ENCODE measurements at regions not wholly inside any gene's neighbourhood (a gene's known extent, or its start where the extent isn't known, plus 50 kb on each side); places are given as distances from the start of the nearest gene placed in this dataset.

DNA sequence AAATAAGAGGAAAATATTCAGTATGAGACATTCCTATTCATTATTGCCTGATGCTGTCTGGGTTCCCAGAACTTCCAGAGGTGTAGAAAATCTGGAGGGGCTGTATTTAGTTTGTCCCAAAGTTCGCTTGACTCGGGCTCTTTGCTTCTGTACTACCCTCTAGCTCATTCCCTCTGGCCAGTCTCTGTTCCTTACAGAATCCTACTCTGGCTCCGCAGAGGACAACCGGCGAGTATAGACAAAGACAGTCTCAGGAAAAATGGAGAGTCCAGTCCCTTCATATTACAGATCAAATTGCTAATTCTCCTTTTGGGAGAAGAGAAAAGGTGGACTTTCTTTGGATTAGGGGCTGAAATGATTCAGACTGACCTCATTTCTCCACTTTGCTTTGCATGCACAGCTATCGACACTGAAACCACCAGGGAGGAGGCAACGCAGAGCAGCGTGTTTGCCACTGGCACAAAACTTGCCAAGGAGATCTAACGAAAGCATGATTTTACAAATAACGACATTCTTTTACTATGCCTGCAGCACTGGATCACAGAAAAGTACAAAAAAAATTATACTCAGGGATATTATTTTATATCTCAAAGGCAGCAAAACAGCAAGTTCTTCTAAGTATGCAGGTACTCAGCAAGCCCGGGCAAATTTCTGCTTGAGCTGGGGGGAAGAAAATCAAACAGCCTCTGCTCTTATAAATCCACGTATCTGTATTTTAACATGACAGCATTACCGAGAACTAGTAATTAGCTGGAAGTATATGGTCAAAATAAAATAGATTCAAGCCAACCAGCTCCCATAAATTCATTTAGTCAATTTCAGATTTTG lies 279.7 kb downstream of the NPR3 start:
- DNase-seq (ENCODE audit: low read depth): no peak

DNA sequence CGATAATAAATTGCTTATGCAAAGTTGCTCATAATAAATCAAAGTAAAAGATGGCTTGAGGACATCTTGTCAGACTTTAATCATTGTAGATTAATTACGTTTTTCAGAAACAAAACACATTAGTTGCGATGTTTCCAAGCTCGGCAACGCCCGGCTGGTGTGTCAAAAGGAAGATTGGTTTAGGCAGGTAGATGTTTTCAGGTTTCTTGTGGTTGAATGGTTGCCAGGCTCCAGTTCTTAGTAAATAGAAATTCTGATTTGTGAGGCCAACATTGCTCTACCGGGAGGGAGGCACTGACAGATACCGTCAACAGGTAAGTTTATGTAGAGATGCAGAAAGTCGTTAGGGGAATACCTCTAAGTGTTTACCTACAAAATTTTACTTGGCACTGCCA lies 280.3 kb downstream of the NPR3 start:
- no peak for DNase-seq (ENCODE audit: low read depth)

DNA sequence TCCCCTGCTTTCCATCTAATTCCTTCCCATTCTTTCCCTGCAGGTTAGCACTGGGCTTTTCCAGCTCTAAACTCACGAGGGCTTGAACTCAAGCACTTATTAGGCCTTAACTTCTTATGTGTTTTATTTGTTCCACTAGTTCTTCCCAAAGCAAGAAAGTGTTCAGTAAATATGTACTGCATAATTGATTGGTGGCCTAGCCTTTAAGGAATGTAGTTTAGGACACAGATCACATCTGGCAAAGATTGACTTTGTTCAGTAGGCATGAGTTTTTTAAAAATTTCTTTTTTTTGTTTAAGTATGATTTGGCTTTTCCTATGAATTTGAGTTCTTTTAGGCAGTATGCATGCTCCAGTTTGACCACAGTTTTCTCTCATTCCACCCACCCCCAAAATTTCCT lies 285.2 kb downstream of the NPR3 start:
- no peak for DNase-seq (ENCODE audit: low read depth)

DNA sequence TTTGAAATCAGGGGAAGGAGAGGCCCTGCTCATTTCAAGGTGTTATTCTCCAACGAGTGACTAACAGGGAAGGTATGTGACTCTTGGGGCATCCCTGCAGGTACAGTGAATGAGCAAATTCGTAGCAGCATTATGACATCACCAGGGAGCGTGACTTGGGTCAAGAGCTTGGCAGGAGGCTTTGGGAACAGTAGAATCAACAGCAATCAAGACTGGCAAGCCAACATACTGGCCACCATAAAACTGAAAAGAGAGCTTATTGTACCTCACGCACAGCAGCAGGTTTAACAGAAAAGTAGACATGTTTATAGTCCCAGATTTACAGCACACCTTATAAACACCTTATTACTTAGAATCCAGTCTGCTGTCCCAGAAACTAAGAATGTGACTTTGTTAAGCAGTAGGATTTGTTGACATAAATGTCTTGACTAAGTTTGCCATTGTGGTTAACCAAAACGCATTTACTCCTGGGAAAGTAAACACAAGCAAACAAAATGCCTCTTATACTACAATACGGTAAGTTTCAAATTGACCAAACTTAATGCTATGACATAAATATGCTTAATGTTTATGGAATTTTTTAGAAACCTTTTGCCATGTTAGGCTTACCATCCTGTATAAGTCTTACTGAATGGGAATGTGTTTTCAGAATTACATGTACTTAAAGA lies 297.8 kb downstream of the NPR3 start:
- no peak for DNase-seq (ENCODE audit: low read depth)

DNA sequence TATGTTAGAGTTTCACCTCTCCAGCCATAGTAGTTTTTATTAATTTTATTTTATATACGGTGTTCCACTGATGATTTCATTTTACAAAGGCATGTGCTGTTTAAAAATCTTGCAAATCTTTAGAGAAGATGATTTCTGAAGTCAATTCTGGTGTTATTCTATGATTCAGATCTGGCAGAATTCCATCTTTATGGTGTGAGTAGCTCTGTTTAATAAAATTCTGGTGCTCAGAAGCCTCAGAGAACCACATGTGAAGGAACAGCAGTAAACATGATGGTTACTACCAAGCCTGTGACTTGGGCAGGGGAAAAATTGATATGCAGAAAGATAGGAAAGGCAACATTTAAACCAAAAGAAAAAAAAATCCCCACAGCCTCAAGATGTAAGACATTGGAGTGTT lies 299.7 kb downstream of the NPR3 start:
- no peak for DNase-seq (ENCODE audit: low read depth)

DNA sequence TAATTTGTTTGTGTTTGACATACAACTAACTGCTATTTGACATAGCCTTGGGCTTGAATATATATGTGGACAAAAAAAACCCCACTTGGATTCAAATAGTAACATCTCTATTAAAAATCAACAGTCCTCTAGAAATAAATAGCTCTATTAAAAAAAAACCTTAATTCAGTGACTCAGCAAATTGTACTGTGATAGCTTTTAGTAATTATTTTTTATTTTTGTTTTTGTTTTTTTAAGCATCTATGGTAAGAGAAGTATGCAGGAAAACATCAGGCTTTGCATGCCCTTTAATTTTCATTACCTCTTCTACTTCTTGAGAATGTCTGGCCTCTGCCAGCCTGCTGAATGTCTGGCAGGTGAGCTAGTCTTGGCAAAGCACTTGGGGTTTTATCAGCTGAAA lies 300.7 kb downstream of the NPR3 start:
- no peak for DNase-seq (ENCODE audit: low read depth)

DNA sequence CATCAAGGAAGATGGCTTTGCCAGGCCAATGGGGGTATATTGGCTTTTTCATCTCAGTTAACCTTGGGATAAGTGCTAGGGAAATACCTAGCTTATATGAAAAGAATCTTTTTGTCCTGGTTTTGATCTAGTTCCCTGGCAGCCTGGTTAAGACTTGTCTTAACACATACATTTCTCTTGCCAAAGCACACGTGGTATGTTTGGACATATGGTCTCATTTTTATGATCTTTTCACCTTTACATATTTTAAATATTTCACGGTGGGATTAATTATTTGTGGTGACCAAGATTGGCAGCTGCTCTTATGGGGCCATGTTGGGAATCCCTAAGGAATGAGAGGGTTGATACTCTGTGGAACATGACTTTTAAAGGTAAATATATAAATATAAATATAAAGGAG lies 312.5 kb downstream of the NPR3 start:
- DNase-seq (ENCODE audit: low read depth): no peak

DNA sequence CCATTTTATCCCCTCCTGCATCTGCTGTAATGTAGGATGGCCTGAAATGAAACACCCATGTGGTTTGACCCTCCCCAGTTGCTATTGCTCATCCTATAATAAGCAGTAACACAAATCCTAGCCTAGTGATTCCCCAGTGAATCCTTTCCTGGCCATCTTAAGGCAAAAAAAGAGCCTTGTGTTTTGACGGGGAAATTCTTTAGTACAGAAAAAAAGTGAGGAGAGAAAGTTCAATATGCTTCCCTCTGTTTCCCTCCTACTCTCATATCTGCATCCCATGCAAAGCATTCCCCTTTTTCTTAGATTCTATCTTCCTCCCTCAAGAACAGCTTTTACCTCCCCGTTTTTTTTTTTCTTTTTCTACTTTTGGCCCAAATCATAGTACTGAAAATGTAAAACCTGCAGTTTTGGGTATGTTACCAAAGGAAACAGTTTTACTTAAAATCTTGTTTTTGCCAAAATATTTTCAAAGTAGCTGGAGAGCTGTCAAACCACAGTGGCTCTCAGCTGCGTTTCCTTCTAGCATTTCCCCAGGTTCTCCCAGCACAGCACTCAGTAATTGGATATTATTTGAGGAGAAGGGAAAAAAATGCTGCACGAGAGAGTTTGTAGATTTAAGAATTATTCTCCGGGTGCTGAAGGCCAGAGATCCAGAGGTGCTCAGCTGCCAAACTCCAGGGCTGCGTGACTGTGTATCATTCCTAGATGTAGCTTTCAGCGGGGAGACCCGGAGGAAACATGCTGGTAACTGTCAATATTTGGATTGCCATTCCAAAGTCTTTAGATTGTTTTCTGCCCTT lies 321.4 kb downstream of the NPR3 start:
- no peak for DNase-seq (ENCODE audit: low read depth)

DNA sequence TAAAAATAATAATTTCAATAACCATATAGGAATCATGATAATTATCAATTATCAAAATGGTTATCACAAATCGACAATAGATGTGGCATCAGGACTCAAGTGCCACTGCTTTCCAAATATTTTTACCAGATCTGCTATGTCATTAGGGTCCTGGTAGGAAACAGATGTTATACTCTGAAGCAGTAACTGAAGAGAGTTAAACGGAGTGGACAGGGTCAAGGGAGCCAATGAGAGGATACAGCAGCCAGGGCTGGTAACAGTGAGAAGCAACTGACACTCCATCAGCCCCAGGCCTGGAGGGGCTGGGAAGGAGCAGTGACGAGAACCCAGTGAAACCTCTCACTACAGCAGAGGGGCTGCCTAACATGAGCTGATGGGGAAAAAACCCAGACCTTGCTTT lies 322.4 kb downstream of the NPR3 start:
- DNase-seq (ENCODE audit: low read depth): no peak

DNA sequence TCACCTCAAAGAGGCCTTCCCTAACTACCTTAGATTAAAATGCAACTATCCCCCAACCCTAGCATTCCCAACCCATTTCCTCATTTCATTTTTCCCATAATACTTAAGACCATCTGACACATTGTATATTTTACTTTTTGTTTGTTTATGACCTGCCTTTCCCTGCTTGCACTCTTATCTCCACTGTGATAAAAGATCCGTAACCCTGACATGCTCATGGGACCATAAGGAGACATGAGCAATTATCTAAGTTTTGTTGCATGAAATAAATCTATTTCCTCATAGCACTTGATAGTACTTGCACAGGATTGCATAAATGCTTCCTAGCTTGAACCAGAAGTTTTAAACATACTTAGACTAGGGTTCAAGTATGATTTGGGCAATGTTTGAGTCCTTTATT lies 323.7 kb downstream of the NPR3 start:
- no peak for DNase-seq (ENCODE audit: low read depth)

DNA sequence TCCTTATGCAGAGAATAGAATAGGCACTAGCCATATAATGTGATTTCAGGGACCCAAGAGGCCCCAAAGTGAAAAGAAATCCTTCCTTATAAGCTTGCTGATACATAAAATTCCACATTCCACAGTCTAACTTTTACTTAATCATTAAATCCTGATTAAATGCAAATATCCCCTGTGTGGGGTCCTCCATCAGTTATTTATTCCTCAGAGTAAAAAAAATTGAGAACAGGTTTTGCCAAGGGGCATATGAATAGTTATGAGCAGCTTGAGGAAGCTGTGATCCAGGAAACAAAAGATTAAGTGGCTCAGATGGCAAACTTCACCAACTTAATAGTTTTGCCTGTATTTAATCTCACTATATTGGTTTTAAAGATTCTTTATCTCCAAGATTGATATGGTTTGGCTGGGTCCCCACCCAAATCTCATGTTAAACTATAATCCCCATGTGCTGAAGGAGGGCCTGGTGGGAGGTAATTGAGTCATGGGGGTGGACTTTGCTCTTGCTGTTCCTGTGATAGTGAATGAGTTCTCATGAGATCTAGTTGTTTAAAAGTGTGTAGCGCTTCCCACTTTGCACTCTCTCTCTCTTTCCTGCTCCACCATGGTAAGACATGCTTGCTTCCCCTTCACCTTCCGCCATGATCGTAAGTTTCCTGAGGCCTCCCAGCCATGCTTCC lies 324.9 kb downstream of the NPR3 start:
- DNase-seq (ENCODE audit: low read depth): no peak

DNA sequence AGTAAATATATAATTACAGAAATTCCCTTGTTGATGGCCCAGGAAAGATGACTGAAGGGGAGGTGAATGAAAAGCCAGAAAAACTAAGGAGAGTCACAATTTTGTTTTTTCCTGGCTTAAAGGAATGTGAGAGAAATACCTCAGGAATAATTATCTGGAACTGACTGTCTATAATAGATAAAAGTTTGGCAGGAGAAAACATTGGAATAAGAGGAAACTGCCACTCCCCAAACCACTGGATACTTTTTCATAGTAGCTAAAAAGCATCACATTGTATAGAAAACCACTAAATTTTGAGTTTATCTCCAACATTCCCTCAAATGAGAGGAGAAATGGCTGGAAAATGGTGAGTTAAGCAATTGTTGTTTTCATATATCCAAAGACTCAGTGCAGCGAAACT lies 326.0 kb downstream of the NPR3 start:
- no peak for DNase-seq (ENCODE audit: low read depth)

DNA sequence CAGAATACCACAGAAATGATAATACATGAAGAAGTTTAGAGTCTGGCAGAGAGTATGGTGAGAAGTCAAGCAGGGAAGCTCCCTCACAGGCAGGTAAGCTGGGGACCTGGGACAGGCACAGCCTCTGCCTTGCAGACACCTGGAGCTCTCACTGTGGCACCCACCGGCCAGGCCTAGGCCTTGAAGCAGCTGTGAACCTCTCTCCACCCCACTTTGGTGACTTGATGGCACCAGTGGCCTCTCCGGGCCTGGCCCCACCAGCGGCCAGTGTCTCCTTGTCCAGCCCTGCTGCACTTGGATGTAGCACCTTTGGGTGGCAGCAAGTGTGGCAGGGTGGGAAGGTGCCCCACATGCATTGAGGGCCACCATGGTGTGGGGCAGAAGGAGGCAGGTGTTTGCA lies 330.5 kb downstream of the NPR3 start:
- DNase-seq (ENCODE audit: low read depth): no peak

DNA sequence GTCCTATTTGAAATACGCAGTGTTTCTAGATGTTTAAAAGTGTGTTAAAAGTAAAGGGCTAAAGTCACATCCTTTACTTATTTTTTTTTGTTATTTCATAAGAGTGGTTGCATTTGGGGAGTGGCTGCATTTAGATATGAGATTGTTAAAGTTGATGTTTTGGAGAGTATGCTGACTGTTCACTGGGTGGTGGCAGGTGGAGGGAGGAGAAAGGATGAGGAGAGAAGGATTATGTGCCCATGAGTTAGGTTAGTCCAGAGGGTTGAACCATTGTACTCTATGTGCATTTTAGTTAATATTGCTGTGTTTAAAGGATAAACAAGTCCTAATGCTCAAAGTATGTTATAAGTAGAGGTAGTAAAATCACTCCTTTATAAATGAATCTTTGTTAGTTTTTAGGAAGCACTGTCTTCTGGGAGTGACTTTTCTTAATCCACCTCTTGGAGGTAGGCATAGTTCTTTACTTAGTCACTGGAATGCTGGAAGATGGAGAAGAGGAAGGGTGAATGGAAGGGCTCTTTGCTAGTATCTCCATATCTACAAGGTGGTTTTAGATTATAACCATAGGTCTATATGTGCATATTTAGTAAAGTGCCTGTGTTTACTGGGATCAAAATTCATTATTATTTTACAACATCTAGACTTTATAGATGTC lies 332.3 kb downstream of the NPR3 start:
- no peak for DNase-seq (ENCODE audit: low read depth)

DNA sequence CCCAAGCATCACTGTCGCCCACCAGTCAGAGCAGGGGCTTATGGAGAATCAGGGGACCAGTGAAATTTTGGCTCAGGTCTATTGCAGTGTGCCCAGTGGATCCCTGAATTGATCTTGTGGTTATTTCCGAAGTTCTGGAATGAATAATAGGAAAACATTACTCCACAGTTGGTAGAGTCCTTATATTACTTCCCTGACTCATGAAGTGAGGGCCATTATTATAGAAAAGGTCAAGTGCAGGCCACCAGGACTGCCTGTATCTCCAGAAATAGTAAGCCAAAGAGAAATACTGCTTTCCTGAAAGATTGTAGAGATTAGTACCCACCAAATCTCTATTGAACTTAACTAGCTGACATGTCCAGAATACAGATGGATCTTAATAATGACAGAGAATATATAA lies 335.0 kb downstream of the NPR3 start:
- peak; percentile 22 for DNase-seq (ENCODE audit: low read depth)

DNA sequence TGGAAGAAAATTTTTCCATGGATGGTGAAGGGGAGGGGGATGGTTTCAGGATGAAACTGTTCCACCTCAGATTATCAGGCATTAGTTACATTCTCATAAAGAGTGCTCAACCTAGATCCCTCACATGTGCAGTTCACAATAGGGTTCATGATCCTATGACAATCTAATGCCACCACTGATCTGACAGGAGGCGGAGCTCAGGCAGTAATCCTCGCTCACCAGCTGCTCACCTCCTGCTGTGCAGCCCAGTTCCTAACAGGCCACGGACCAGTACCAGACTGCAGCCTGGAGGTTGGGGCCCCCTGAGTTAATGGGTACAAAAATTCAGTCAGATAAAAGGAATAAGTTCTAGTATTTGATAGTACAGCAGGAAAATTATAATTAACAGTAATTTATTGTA lies 337.2 kb downstream of the NPR3 start:
- DNase-seq (ENCODE audit: low read depth): no peak

DNA sequence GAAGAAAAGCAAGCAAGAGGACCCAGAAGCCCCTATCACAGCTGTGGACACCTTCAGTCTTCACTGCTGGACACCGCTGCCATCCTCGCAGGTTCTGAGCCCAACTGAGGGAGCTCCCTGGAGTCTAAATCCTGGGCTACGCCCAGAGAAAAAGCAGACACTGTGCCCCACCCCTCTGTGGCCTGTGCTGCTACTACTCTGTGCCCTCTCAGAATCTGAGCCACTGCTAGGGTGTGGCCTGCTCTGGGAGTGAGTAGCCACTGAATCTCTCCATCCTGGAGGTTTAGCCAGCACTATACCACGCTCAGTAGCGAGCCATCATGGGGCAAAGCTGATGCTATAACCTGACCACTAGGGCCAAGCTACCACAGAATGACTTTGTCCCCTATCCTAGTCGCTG lies 338.2 kb downstream of the NPR3 start:
- peak; percentile 16 for DNase-seq (ENCODE audit: low read depth)

DNA sequence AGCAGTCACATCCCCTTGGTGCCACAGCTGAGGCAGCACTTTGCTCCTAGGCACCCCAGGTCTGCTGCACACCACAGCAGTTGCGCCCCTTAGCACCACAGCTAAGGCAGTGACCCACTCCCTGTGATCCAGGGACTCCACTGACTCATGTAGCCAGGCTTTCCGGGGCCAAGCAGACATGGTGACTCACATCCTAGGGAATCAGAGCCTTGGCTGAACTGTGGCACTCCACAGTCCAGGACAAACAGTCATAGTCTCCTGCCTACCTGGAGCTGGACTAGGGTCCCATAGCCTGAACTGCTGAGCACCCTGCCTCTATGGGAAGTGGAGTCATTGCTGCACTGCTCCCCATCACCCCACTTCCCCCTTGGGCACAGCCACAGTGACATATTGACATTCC lies 338.7 kb downstream of the NPR3 start:
- peak; percentile 88 for DNase-seq (ENCODE audit: low read depth)

DNA sequence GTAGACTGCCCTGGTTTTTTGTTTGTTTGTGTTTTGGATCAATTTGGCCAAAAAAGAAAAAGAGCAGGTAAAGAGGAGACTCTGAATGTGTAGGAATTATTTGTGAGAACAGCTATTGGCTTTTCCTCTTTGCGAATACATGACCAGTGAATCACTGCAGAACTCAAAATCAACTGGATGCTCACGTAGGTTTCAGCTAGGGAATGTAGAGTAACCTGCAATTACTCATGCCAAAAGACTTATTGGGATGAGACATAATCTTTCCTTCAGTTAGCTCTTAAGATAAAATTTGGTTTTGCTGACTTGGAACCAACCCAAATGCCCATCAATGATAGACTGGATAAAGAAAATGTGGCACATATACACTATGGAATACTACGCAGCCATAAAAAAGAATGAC lies 348.0 kb downstream of the NPR3 start:
- no peak for DNase-seq (ENCODE audit: low read depth)

DNA sequence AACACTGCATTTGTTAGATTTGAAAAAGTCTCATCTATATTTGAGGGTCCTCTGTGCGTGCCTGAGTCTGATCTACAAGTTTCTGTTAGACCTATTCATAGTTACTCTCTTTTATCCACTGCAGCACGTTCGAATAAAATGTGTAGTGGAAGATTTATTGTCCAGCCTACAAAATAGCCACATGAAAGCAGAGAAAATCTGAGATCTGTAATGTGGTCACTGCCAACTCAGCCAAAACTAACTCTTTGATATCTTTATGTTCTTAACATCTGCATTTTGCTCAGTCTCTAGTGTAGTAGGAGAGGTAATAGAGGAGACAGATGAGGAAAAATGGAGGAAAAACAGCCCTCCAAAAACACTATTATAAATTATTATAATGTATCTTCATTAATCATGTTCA lies 354.0 kb downstream of the NPR3 start:
- DNase-seq (ENCODE audit: low read depth): no peak

DNA sequence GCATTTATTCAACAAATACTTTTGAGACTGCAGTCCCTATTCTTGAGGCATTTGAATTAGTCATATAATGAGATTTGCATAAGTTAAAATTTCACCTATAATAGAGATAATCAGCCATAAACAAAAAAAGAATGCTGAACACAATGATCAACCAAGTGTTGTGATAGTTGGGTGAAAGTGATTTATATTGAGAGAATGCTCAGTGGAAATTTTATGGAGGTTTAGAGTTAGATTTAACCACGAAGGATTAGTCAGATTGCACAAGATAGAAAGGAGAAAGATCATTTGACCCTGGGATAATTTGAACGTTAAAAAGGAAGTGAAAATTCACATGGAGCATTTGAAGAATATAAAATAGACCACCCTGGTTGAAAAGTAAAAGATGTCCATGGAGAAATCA lies 356.2 kb downstream of the NPR3 start:
- DNase-seq (ENCODE audit: low read depth): no peak

DNA sequence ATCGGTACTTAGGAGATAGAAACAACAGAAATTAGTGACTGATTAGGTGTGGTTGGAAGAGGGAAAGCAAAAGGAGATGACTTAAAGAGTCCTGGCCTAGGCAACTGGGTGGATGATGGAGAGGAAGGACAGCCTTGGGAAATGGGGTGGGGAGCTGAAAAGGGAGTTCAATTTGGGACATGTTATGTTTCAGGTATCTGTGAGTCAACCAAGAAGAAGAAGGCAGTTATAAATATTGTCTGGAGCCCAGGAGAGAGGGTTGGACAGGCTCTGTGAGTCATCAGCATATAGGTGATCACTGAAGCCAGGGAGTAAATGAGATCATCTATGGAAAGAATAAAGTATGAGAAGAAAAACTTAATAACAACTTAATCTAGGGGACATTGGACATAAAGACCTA lies 357.7 kb downstream of the NPR3 start:
- DNase-seq (ENCODE audit: low read depth): no peak

Measured in HS-5 (cell line).